SW480 (cell line): ENCODE measurements at regions not wholly inside any gene's neighbourhood (a gene's known extent, or its start where the extent isn't known, plus 50 kb on each side); places are given as distances from the start of the nearest gene placed in this dataset.

ENCODE experiments used
- DNase-seq: peaks from one replicate; pipeline ENCODE4 v3.0.0-alpha.2; 2016; ENCODE audit warnings: low spot score

DNA sequence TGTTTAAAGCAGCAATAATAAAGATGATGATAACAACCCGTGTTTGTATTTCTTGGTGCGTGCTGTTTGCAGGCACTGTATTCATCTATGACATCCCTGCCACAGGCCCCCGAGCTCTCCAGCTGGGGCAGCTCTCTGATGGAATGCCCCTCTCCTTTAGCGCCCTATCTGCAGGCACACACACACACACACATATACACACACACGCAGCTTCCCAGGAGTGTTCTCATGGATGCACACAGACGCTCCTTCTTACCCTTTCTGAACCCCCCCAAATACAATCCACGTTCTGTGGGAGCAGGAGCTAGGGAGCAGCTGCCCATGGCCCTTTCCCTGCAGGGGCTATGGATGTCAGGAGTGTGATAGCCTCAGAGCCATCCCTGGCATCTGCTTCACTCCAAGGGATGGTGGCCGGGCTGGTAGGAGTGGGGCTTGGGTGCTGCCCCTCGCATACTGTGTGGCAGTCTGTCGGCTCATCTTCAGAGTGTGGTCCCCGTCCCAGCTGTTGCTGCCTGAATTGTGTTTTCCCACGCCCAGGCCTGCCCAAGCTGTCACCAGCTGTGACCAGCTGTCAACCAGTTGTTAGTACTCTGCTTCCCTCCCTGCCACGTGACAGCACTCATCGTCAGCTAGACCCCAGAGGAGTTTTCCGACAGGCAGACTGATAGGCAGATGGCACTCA, 50.8 kb upstream of the MYCN start:
- peak; percentile 20 for DNase-seq

DNA sequence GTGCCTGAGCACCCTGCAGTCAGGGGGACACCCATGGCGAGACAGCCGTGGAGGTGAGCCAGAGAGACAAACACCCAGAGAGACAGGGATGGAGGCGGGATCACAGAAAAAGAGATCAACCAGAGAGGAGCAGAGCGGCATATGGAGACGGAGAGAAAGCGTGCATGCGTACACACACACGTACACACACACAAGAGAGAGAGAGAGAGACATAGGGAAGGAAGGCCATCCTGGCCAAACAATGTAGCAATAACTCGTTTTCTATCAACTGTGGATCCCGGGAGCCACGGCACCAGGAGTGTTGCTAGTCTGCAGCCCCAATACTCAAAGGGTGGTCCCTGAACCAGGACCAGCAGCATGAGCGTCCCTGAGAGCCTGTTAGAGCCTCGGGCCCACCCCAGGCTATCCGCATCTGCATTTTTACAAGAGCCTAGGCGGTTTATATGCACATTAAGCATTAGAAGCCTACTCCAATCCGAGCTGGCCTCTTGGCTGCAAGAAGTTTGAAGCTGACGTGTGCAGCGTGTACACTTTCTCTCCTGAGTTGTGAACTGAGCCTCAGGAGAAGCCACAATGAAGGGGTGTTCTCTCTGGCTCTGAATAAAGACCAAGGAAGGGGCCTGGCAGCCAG, 50.1 kb upstream of the MYCN start:
- no peak for DNase-seq
